GM23338 (cell line): ENCODE measurements at regions not wholly inside any gene's neighbourhood (a gene's known extent, or its start where the extent isn't known, plus 50 kb on each side); places are given as distances from the start of the nearest gene placed in this dataset.
"Not testable (repeated sequence)": the region's sequence is repeated elsewhere in the genome, so short reads cannot be mapped to it uniquely, and the experiment has no call there.

ENCODE experiments used
- ATAC-seq: fragments of 200-7000 bp; cut with Tn5 transposase; 3 replicates; pipeline ENCODE4 v1.9.1; 2020
- DNase-seq: peaks from one replicate; pipeline ENCODE4 v3.0.0-alpha.2; 2015; ENCODE audit warnings: low spot score
- H2AFZ ChIP-seq: fragments of 200-600 bp; sonication (generic); 2 replicates; pipeline ENCODE4 v1.8.0; 2016; ENCODE audit warnings: antibody characterized with exemption, mild to moderate bottlenecking, moderate library complexity
- H3F3A ChIP-seq: fragments of 200-600 bp; sonication (generic); replicated peaks from 2 replicates; pipeline ENCODE4 v1.8.0; 2017; ENCODE audit warnings: antibody characterized with exemption, mixed run types, low read depth
- H3K27ac ChIP-seq: fragments of 200-600 bp; sonication (generic); 2 replicates; pipeline ENCODE4 v1.6.1; 2016; ENCODE audit warnings: low read depth
- H3K27me3 ChIP-seq: fragments of 200-600 bp; sonication (generic); 2 replicates; pipeline ENCODE4 v1.8.0; 2016; ENCODE audit warnings: mild to moderate bottlenecking, mixed run types, moderate library complexity; ENCODE audit not compliant: insufficient read depth
- H3K36me3 ChIP-seq: fragments of 200-600 bp; sonication (generic); 2 replicates; pipeline ENCODE4 v1.8.0; 2016; ENCODE audit warnings: mild to moderate bottlenecking; ENCODE audit not compliant: insufficient read depth
- H3K4me1 ChIP-seq: fragments of 200-600 bp; sonication (generic); 2 replicates; pipeline ENCODE4 v1.8.0; 2016; ENCODE audit warnings: mild to moderate bottlenecking, moderate library complexity; ENCODE audit not compliant: insufficient read depth
- H3K4me2 ChIP-seq: fragments of 200-600 bp; sonication (generic); 2 replicates; pipeline ENCODE4 v1.7.1; 2017; ENCODE audit warnings: mixed run types
- H3K4me3 ChIP-seq: fragments of 200-600 bp; sonication (generic); 2 replicates; pipeline ENCODE4 v1.6.1; 2016; ENCODE audit warnings: mixed run types
- H3K79me2 ChIP-seq: fragments of 200-600 bp; sonication (generic); replicated peaks from 2 replicates; pipeline ENCODE4 v1.8.0; 2017; ENCODE audit warnings: mild to moderate bottlenecking; ENCODE audit not compliant: insufficient read depth
- H3K9me2 ChIP-seq: fragments of 200-600 bp; sonication (generic); 2 replicates; pipeline ENCODE4 v1.8.0; 2017; ENCODE audit not compliant: insufficient read depth
- H4K20me1 ChIP-seq: fragments of 200-600 bp; sonication (generic); replicated peaks from 2 replicates; pipeline ENCODE4 v1.8.0; 2017; ENCODE audit warnings: mild to moderate bottlenecking; ENCODE audit not compliant: insufficient read depth
- H3K27ac Mint-ChIP-seq: 2 replicates; pipeline ENCODE4 v1.8.0; 2020; ENCODE audit warnings: inconsistent platforms, mild to moderate bottlenecking, moderate library complexity, mixed read lengths
- H3K27me3 Mint-ChIP-seq: 3 replicates; pipeline ENCODE4 v1.8.0; 2022; ENCODE audit warnings: low read depth, mild to moderate bottlenecking, moderate library complexity, mixed read lengths, inconsistent platforms; ENCODE audit not compliant: insufficient read depth, poor library complexity
- H3K36me3 Mint-ChIP-seq: 3 replicates; pipeline ENCODE4 v1.8.0; 2021; ENCODE audit warnings: low read depth, mild to moderate bottlenecking, inconsistent platforms, moderate library complexity, mixed read lengths
- H3K4me1 Mint-ChIP-seq: 3 replicates; pipeline ENCODE4 v1.8.0; 2020; ENCODE audit warnings: mild to moderate bottlenecking, inconsistent platforms, mixed read lengths
- H3K4me3 Mint-ChIP-seq: 3 replicates; pipeline ENCODE4 v1.8.0; 2021; ENCODE audit warnings: moderate library complexity, mild to moderate bottlenecking, inconsistent platforms, mixed read lengths
- H3K9me3 Mint-ChIP-seq: 3 replicates; pipeline ENCODE4 v1.8.0; 2020; ENCODE audit warnings: moderate library complexity, mild to moderate bottlenecking, inconsistent platforms, mixed read lengths
- CREB1 ChIP-seq: fragments of 250-450 bp; sonication (Bioruptor Pico); IDR thresholded peaks from 2 replicates; pipeline ENCODE4 v1.5.0; 2020; ENCODE audit warnings: low read depth, mild to moderate bottlenecking, moderate library complexity
- EZH2phosphoT487 ChIP-seq: fragments of 200-600 bp; sonication (generic); IDR thresholded peaks from one replicate; pipeline ENCODE4 v1.8.1; 2018; ENCODE audit warnings: antibody characterized with exemption; ENCODE audit not compliant: unreplicated experiment
- JUNB ChIP-seq: IDR thresholded peaks from one replicate; pipeline ENCODE4 v1.6.1; 2016; ENCODE audit warnings: antibody characterized with exemption; ENCODE audit not compliant: unreplicated experiment
- NANOG ChIP-seq: IDR thresholded peaks from 2 replicates; pipeline ENCODE4 v1.6.1; 2016; ENCODE audit warnings: antibody characterized with exemption, borderline replicate concordance
- POLR2AphosphoS5 ChIP-seq: IDR thresholded peaks from 2 replicates; pipeline ENCODE4 v1.6.1; 2016; ENCODE audit warnings: antibody characterized with exemption, low read depth
- REST ChIP-seq: IDR thresholded peaks from one replicate; pipeline ENCODE4 v1.6.1; 2018; ENCODE audit warnings: antibody characterized with exemption; ENCODE audit not compliant: unreplicated experiment
- STAT1 ChIP-seq: IDR thresholded peaks from one replicate; pipeline ENCODE4 v1.6.1; 2016; ENCODE audit warnings: antibody characterized with exemption; ENCODE audit not compliant: unreplicated experiment
- ZNF331 ChIP-seq: fragments of 250-450 bp; sonication (Bioruptor Pico); IDR thresholded peaks from 2 replicates; pipeline ENCODE4 v1.5.0; 2020; ENCODE audit warnings: low read depth, mild to moderate bottlenecking, moderate library complexity
- TF ChIP-seq, protein P1 (sequence below): fragments of 250-450 bp; sonication (Bioruptor Pico); IDR thresholded peaks from 2 replicates; pipeline ENCODE4 v1.5.0; 2020; ENCODE audit warnings: mild to moderate bottlenecking, moderate library complexity

GRCh38 chr10:33695536-33695935 is 361.1 kb upstream of the NRP1 start:
- Histone ChIP-seq H2AFZ (no peak overlapping the region), H3K9me2 (peaks cover 3% of the 10 kb centered on the region), H3K4me3 (no peak overlapping the region), H3F3A (no peaks in the 10 kb centered on the region), H3K4me1 (peaks cover 8% of the 10 kb centered on the region; the same call in 1 of the 2 replicates), H3K27me3 (no peaks in the 10 kb centered on the region), H3K79me2 (no peaks in the 10 kb centered on the region), H4K20me1 (no peaks in the 10 kb centered on the region), H3K27ac (no peak overlapping the region), H3K36me3 (peaks cover 5% of the 10 kb centered on the region), H3K4me2 (no peak overlapping the region)
- Mint-ChIP-seq H3K27me3 (peaks cover 6% of the 10 kb centered on the region), H3K9me3 (peaks cover 41% of the 10 kb centered on the region), H3K36me3 (peaks cover 54% of the 10 kb centered on the region), H3K4me1 (peaks cover 17% of the 10 kb centered on the region; the same call in 2 of the 3 replicates), H3K27ac (no peak overlapping the region), H3K4me3 (no peak overlapping the region)
- no peak for ATAC-seq
- DNase-seq = no peak
- TF ChIP-seq NANOG (no peak), CREB1 (CRISPR knock-in tag) (no peak), STAT1 (no peak)

- not testable (repeated sequence) for H3K4me3 Mint-ChIP-seq, H3K4me1 Mint-ChIP-seq, H3K4me1 ChIP-seq, H3K4me3 ChIP-seq, H3K9me2 ChIP-seq, H3K27me3 Mint-ChIP-seq, H3K36me3 ChIP-seq, DNase-seq, H4K20me1 ChIP-seq, ATAC-seq, H2AFZ ChIP-seq, H3K27ac ChIP-seq, H3K4me2 ChIP-seq, H3K27me3 ChIP-seq, H3K27ac Mint-ChIP-seq, H3K79me2 ChIP-seq, H3F3A ChIP-seq
- H3K9me3 Mint-ChIP-seq = peaks cover 59% of the 10 kb centered on the region
- peaks cover 57% of the 10 kb centered on the region for H3K36me3 Mint-ChIP-seq
Measured at GRCh38 chr10:33690536-33690935, 356.1 kb upstream of the NRP1 start.

- 0 out of 2 replicates have a peak, but pooled peaks cover 4% of the 10 kb centered on the region for H3K4me1 ChIP-seq
- H3K4me3 ChIP-seq = no peak overlapping the region
- H3K79me2 ChIP-seq = no peaks in the 10 kb centered on the region
- H3K9me3 Mint-ChIP-seq = peaks cover 55% of the 10 kb centered on the region
- H3K36me3 ChIP-seq = peaks cover 9% of the 10 kb centered on the region
- H3K4me2 ChIP-seq = no peak overlapping the region
- peaks cover 45% of the 10 kb centered on the region for H3K36me3 Mint-ChIP-seq
- DNase-seq (no peak), ATAC-seq (no peak)
- H3K4me3 Mint-ChIP-seq = no peak overlapping the region
- no peaks in the 10 kb centered on the region for H4K20me1 ChIP-seq
- H3K4me1 Mint-ChIP-seq = no peaks in the 10 kb centered on the region
- no peak overlapping the region for H3K27ac Mint-ChIP-seq
- H3K27me3 Mint-ChIP-seq = peaks cover 5% of the 10 kb centered on the region
- no peaks in the 10 kb centered on the region for H3F3A ChIP-seq
- peaks cover 9% of the 10 kb centered on the region; the same call in 1 of the 2 replicates for H3K9me2 ChIP-seq
- no peak overlapping the region for H3K27ac ChIP-seq
- no peak overlapping the region for H2AFZ ChIP-seq
- no peaks in the 10 kb centered on the region for H3K27me3 ChIP-seq
- TF ChIP-seq ZNF331 (CRISPR knock-in tag) (no peak), POLR2AphosphoS5 (no peak), STAT1 (no peak), EZH2phosphoT487 (no peak), REST (no peak), JUNB (no peak)
- TF ChIP-seq, protein P1, sequence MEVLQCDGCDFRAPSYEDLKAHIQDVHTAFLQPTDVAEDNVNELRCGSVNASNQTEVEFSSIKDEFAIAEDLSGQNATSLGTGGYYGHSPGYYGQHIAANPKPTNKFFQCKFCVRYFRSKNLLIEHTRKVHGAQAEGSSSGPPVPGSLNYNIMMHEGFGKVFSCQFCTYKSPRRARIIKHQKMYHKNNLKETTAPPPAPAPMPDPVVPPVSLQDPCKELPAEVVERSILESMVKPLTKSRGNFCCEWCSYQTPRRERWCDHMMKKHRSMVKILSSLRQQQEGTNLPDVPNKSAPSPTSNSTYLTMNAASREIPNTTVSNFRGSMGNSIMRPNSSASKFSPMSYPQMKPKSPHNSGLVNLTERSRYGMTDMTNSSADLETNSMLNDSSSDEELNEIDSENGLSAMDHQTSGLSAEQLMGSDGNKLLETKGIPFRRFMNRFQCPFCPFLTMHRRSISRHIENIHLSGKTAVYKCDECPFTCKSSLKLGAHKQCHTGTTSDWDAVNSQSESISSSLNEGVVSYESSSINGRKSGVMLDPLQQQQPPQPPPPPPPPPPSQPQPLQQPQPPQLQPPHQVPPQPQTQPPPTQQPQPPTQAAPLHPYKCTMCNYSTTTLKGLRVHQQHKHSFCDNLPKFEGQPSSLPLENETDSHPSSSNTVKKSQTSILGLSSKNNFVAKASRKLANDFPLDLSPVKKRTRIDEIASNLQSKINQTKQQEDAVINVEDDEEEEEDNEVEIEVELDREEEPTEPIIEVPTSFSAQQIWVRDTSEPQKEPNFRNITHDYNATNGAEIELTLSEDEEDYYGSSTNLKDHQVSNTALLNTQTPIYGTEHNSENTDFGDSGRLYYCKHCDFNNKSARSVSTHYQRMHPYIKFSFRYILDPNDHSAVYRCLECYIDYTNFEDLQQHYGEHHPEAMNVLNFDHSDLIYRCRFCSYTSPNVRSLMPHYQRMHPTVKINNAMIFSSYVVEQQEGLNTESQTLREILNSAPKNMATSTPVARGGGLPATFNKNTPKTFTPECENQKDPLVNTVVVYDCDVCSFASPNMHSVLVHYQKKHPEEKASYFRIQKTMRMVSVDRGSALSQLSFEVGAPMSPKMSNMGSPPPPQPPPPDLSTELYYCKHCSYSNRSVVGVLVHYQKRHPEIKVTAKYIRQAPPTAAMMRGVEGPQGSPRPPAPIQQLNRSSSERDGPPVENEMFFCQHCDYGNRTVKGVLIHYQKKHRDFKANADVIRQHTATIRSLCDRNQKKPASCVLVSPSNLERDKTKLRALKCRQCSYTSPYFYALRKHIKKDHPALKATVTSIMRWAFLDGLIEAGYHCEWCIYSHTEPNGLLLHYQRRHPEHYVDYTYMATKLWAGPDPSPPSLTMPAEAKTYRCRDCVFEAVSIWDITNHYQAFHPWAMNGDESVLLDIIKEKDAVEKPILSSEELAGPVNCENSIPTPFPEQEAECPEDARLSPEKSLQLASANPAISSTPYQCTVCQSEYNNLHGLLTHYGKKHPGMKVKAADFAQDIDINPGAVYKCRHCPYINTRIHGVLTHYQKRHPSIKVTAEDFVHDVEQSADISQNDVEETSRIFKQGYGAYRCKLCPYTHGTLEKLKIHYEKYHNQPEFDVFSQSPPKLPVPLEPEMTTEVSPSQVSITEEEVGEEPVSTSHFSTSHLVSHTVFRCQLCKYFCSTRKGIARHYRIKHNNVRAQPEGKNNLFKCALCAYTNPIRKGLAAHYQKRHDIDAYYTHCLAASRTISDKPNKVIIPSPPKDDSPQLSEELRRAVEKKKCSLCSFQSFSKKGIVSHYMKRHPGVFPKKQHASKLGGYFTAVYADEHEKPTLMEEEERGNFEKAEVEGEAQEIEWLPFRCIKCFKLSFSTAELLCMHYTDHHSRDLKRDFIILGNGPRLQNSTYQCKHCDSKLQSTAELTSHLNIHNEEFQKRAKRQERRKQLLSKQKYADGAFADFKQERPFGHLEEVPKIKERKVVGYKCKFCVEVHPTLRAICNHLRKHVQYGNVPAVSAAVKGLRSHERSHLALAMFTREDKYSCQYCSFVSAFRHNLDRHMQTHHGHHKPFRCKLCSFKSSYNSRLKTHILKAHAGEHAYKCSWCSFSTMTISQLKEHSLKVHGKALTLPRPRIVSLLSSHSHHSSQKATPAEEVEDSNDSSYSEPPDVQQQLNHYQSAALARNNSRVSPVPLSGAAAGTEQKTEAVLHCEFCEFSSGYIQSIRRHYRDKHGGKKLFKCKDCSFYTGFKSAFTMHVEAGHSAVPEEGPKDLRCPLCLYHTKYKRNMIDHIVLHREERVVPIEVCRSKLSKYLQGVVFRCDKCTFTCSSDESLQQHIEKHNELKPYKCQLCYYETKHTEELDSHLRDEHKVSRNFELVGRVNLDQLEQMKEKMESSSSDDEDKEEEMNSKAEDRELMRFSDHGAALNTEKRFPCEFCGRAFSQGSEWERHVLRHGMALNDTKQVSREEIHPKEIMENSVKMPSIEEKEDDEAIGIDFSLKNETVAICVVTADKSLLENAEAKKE (CRISPR knock-in tag) = no peak
Measured at GRCh38 chr10:33688506-33688905, 354.0 kb upstream of the NRP1 start.
